ENCODE measurements at regions not wholly inside any gene's neighbourhood (a gene's known extent, or its start where the extent isn't known, plus 50 kb on each side); places are given as distances from the start of the nearest gene placed in this dataset.

GRCh38 chr1:87530042-87530807, 201.5 kb downstream of the LMO4 start:
- no peak for TF ChIP-seq CTCF (IDR thresholded peaks at IDR 0.05; ENCODE audit: insufficient read depth, low read depth, low read length)
- no peak for TF ChIP-seq EZH2 (IDR thresholded peaks at IDR 0.05; ENCODE audit: insufficient read depth, low read length)
